Neutrophil (primary cell): ENCODE measurements at regions not wholly inside any gene's neighbourhood (a gene's known extent, or its start where the extent isn't known, plus 50 kb on each side); places are given as distances from the start of the nearest gene placed in this dataset.

Source experiments
- H3K27ac ChIP-seq: fragments of 200-600 bp; sonication (generic); 2 replicates; pipeline ENCODE4 v1.5.1; 2016; ENCODE audit warnings: mild to moderate bottlenecking, moderate library complexity
- H3K27me3 ChIP-seq: fragments of 200-600 bp; sonication (generic); 2 replicates; pipeline ENCODE4 v1.6.0; 2016; ENCODE audit warnings: mild to moderate bottlenecking
- H3K36me3 ChIP-seq: fragments of 200-600 bp; sonication (generic); 2 replicates; pipeline ENCODE4 v1.5.1; 2017
- H3K4me1 ChIP-seq, 2 experiments: fragments of 200-600 bp in 1 of 2; sonication (generic) in 1 of 2; 1 replicate in 1 of 2; 2 replicates in 1 of 2; pipeline versions ENCODE4 v1.5.1 to v1.6.1; 2013 to 2016; ENCODE audit warnings: low read depth in 1 of 2, low read length in 1 of 2, mild to moderate bottlenecking in 1 of 2, moderate library complexity in 1 of 2; ENCODE audit not compliant: control insufficient read depth in 1 of 2, insufficient read depth in 1 of 2
- H3K4me3 ChIP-seq, 2 experiments: fragments of 200-600 bp in 1 of 2; sonication (generic) in 1 of 2; 1 replicate in 1 of 2; 2 replicates in 1 of 2; pipeline ENCODE4 v1.5.1; 2013 to 2016; ENCODE audit warnings: low read depth in 1 of 2, low read length in 1 of 2, mild to moderate bottlenecking in 1 of 2, moderate library complexity in 1 of 2
- H3K9me3 ChIP-seq: fragments of 200-600 bp; sonication (generic); 2 replicates; pipeline ENCODE4 v1.5.1; 2016
- TF ChIP-seq, protein P1 (sequence below): fragments of 200-600 bp; sonication (generic); IDR thresholded peaks from 2 replicates; pipeline ENCODE4 v1.5.1; 2016; ENCODE audit warnings: antibody characterized with exemption

DNA sequence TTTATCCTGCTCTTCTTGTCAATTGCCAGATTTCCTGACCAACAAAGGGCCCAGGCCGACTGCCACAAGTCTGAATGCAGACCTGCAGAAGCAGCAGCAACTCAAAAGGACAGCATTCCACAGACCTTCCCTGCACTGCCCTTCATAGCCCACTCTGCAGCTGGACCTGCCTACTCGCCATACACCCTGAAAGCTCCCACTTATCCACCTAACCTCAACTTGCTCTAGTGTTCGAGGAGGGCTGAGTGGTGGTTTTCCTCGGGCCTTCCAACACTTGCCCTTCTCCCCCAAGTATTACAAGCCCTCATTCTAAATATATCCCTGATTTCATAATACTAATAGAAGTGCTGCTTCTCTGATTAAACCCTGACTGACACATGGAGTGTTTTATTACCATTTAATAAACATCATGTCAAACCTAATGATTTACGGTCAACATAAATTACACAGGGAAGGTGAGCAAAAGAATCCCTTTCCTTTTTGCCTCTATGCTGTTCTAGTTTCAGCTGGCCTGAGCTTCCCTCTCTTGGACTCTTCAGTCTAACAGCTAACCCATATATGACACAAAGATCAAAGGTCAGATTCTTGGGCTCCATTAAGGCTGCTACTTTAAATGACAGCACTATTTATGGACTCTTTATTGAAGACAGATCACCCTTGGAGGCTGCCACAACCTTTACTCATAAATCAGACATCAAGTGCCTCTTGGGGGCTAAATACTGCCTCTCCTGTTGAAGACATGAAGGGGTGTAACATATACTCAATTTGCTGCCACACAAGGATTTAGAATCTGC, 1546.9 kb upstream of the TMEM132C start:
- TF ChIP-seq, protein P1, sequence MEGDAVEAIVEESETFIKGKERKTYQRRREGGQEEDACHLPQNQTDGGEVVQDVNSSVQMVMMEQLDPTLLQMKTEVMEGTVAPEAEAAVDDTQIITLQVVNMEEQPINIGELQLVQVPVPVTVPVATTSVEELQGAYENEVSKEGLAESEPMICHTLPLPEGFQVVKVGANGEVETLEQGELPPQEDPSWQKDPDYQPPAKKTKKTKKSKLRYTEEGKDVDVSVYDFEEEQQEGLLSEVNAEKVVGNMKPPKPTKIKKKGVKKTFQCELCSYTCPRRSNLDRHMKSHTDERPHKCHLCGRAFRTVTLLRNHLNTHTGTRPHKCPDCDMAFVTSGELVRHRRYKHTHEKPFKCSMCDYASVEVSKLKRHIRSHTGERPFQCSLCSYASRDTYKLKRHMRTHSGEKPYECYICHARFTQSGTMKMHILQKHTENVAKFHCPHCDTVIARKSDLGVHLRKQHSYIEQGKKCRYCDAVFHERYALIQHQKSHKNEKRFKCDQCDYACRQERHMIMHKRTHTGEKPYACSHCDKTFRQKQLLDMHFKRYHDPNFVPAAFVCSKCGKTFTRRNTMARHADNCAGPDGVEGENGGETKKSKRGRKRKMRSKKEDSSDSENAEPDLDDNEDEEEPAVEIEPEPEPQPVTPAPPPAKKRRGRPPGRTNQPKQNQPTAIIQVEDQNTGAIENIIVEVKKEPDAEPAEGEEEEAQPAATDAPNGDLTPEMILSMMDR, result no peak
- H3K27me3 ChIP-seq, result peaks cover 11% of the 10 kb centered on the region
- H3K36me3 ChIP-seq, result no peaks in the 10 kb centered on the region
- H3K9me3 ChIP-seq, result no peaks in the 10 kb centered on the region
- H3K4me3 ChIP-seq, result no peak overlapping the region
- H3K27ac ChIP-seq, result no peak overlapping the region
- H3K4me1 ChIP-seq, result no peaks in the 10 kb centered on the region

DNA sequence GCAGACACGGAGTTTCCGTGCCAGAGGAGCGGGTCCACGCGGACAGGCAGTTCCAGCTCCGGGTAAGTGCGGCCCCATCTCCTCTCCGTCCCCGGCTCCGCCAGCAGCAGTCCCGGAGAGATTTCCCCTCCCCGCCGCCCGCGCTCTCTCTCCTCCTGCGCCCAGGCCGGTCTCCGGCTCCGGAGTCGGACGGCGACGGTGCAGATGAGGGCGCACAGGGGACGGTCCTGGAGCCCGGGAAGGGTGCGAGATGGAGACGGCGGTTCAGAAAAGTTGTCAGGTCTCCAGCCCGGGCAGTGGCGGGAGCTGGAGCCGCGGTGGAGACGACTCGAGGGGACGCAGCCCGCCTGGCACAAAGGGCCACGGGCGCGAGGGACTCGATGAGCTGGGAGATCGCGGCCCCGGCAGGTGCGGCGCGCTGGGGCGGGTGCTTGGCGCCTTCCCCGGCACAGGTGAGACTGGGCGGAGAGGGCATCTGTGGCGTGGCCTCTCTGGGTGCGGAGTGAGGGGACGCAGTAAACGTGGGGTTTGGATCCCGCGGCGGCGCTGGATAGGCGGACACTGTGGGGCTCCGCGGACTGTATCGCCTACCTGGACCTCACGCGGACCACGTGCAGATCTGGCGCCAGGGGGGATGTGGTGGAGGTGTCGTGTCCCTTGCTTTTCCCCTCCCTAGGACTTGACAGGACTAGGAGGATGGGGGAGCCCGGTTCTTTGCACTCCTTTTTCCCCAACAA, 1540.3 kb upstream of the TMEM132C start:
- Histone ChIP-seq H3K36me3 (no peaks in the 10 kb centered on the region), H3K27ac (no peak overlapping the region), H3K4me3 (no peak overlapping the region), H3K9me3 (no peaks in the 10 kb centered on the region), H3K4me1 (no peaks in the 10 kb centered on the region), H3K27me3 (peaks cover 42% of the 10 kb centered on the region)
- TF ChIP-seq, protein P1, result no peak

DNA sequence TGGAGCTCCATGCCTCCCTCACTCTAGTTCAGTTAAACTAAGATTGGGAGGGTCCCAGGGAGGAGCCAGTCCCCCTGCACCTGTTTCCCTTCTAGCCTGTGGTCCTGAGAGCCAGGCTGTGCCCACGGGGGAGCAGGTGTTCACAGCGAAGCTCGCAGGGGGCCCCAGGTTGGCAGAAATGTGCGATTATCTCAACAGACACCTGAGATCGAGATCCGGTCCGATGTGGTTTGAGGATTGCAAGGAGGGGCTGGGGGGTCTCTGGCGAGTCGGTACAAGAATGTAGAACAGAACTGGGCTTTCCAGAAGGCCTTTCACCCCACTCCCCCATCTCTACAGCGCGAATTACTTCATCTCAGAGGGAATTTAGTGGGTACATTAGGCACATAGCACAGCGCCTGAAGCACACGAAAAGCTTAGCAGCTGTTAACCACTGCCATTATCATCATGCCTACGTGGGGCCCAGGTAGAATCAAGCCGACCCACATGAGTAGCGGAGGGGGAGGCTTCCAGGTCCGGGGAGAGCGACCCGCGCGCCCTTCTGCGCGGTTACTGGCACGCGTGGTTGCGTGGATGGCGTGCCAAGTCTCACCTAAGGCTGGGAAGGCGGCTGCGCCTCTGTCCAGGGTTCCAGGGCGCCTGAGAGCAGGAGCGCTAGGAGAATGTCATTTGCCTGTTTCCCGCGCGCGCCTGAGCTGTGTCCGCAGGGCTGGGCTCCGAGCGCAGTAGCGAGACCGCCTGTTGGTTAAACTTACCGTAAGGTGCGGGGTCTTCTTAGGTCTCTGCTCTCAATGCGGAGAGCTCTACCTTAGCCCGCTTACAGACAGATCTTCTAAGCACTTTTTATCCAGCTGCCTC, 1539.5 kb upstream of the TMEM132C start:
- TF ChIP-seq, protein P1, result no peak
- Histone ChIP-seq H3K4me1 (no peaks in the 10 kb centered on the region), H3K36me3 (no peaks in the 10 kb centered on the region), H3K27ac (no peak overlapping the region), H3K27me3 (peaks cover 42% of the 10 kb centered on the region), H3K9me3 (no peaks in the 10 kb centered on the region), H3K4me3 (no peak overlapping the region)

DNA sequence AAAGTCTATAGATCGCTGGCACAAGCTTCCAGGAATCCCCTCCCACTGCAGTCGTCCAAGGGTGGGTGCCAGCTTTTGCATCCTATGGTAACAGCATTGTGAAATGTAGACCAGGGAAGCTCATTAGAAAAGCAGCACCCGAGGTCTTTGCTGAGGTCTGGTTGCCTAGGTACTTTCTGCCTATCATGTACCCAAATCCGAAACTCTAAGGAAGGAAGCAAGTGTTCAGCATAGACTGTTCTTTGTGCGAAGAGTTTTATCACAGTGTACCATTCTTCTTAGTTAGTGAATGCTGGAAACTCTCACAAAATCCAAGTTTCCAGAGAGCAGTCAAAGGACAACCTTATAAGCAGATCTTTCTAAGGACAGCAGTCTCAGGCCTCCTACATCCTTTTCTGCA, 1532.7 kb upstream of the TMEM132C start:
- Histone ChIP-seq H3K4me1 (no peaks in the 10 kb centered on the region), H3K36me3 (no peaks in the 10 kb centered on the region), H3K27ac (no peak overlapping the region), H3K27me3 (no peaks in the 10 kb centered on the region), H3K4me3 (no peak overlapping the region), H3K9me3 (no peaks in the 10 kb centered on the region)
- TF ChIP-seq, protein P1, result no peak

DNA sequence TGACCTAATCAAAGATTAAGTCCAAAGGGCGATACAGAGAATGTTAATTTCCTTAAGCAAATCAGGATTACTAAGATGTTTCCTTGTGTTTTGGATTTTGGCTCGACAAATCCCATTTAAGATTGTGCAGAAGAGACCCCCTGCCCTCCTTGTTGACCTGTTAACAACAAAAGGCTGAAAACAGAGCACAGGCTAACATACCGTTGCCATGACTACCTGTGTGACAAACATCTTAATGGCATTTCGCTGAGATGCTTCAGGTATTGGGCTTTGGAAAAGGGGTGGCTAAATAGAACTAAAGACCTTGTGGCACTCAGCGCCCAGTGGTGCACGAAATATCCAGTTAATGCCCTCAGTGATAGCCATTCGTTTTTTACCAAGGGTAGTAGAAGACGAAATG, 1532.3 kb upstream of the TMEM132C start:
- H3K4me3 ChIP-seq, result no peak overlapping the region
- no peak overlapping the region for H3K27ac ChIP-seq
- no peaks in the 10 kb centered on the region for H3K9me3 ChIP-seq
- H3K27me3 ChIP-seq, result no peaks in the 10 kb centered on the region
- no peaks in the 10 kb centered on the region for H3K36me3 ChIP-seq
- TF ChIP-seq, protein P1, result no peak
- no peaks in the 10 kb centered on the region for H3K4me1 ChIP-seq
